T-cell (primary cell): ENCODE measurements at regions not wholly inside any gene's neighbourhood (a gene's known extent, or its start where the extent isn't known, plus 50 kb on each side); places are given as distances from the start of the nearest gene placed in this dataset.

Experiments
- ATAC-seq, 4 experiments: fragments of 200-7000 bp in 3 of 4; fragments of 150-1000 bp in 1 of 4; cut with Tn5 transposase; replicated peaks in 1 of 4; 1 replicate in 3 of 4; 2 replicates in 1 of 4; pipeline ENCODE4 v1.10.0; 2021; ENCODE audit warnings: moderate library complexity in 3 of 4, mild to moderate bottlenecking in 2 of 4, moderate number of reproducible peaks in 1 of 4
- CTCF ChIA-PET, 2 donors: fragments of 300-600 bp; sonication (Branson Sonifier 250); formaldehyde crosslinking; loops; one replicate each; lab custom pipeline; 2022; ENCODE audit warnings: antibody characterized with exemption in 2 of 2; lab: Charles Lee
- POLR2A ChIA-PET, 2 donors: fragments of 300-600 bp; sonication (Branson Sonifier 250); formaldehyde crosslinking; loops; one replicate each; lab custom pipeline; 2022; ENCODE audit warnings: antibody characterized with exemption in 2 of 2; lab: Charles Lee
- DNase-seq, 35 experiments: peaks; one replicate each; pipeline versions ENCODE4 v3.0.0 to v3.0.0-alpha.2; 2013 to 2023
- H3K27ac ChIP-seq: one replicate; pipeline ENCODE4 v1.5.1; 2013; ENCODE audit warnings: low read length
- H3K27me3 ChIP-seq, 2 experiments: replicated peaks in 1 of 2; 1 replicate in 1 of 2; 2 replicates in 1 of 2; pipeline versions ENCODE4 v1.6.1 to v1.7.0; 2013; ENCODE audit warnings: low read length in 1 of 2, mixed read lengths in 1 of 2; ENCODE audit not compliant: control insufficient read depth in 2 of 2, insufficient read depth in 2 of 2; ENCODE audit errors: extremely low read depth in 1 of 2
- H3K36me3 ChIP-seq, 2 donors: 1 replicate in 1 of 2; 2 replicates in 1 of 2; pipeline versions ENCODE4 v1.6.1 to v1.7.0; 2013; ENCODE audit warnings: low read length in 1 of 2; ENCODE audit not compliant: control insufficient read depth in 2 of 2, insufficient read depth in 1 of 2; ENCODE audit errors: extremely low read depth in 1 of 2
- H3K4me1 ChIP-seq, 2 experiments: 1 replicate in 1 of 2; 2 replicates in 1 of 2; pipeline versions ENCODE4 v1.6.1 to v1.7.0; 2013; ENCODE audit warnings: low read length in 2 of 2, mixed read lengths in 1 of 2; ENCODE audit not compliant: insufficient read depth in 2 of 2, control insufficient read depth in 1 of 2; ENCODE audit errors: extremely low read depth in 1 of 2
- H3K4me3 ChIP-seq, 2 donors: 1 replicate in 1 of 2; 2 replicates in 1 of 2; pipeline versions ENCODE4 v1.5.1 to v1.7.0; 2013; ENCODE audit warnings: mild to moderate bottlenecking in 2 of 2, low read length in 1 of 2, moderate library complexity in 1 of 2; ENCODE audit not compliant: control insufficient read depth in 1 of 2; ENCODE audit errors: extremely low read depth in 1 of 2
- H3K9me3 ChIP-seq: 2 replicates; pipeline ENCODE4 v1.7.0; 2013
- H3K27ac Mint-ChIP-seq, 2 donors: one replicate each; pipeline ENCODE4 v1.8.0; 2020 to 2021; ENCODE audit warnings: mild to moderate bottlenecking in 2 of 2, mixed read lengths in 2 of 2
- H3K27me3 Mint-ChIP-seq, 2 donors: one replicate each; pipeline ENCODE4 v1.8.0; 2021 to 2022; ENCODE audit warnings: mixed read lengths in 2 of 2
- H3K36me3 Mint-ChIP-seq: one replicate; pipeline ENCODE4 v1.8.0; 2021; ENCODE audit warnings: mixed read lengths
- H3K4me1 Mint-ChIP-seq, 3 donors: one replicate each; pipeline ENCODE4 v1.8.0; 2020 to 2022; ENCODE audit warnings: mixed read lengths in 3 of 3, mild to moderate bottlenecking in 1 of 3
- H3K4me3 Mint-ChIP-seq, 3 donors: one replicate each; pipeline ENCODE4 v1.8.0; 2020 to 2022; ENCODE audit warnings: mild to moderate bottlenecking in 3 of 3, mixed read lengths in 3 of 3, moderate library complexity in 3 of 3
- H3K9me3 Mint-ChIP-seq, 3 donors: one replicate each; pipeline ENCODE4 v1.8.0; 2020 to 2022; ENCODE audit warnings: mixed read lengths in 3 of 3
- WGBS: methylation state at CpG from one replicate; pipeline ENCODE4 v1.1.5; 2013; ENCODE audit warnings: missing lambda C conversion rate; ENCODE audit not compliant: insufficient coverage; 5-methylcytosine and 5-hydroxymethylcytosine counted together

- no peaks in the 10 kb centered on the region for H3K27me3 ChIP-seq
- DNase-seq = no peak
- ChIA-PET CTCF (no interaction called here), POLR2A (no interaction called here)
- 65% methylated on average over 4 of the region's 5 CpGs for WGBS
- no peak overlapping the region for H3K4me3 ChIP-seq
- H3K27ac ChIP-seq = no peak overlapping the region
- H3K36me3 ChIP-seq = no peaks in the 10 kb centered on the region
- H3K36me3 Mint-ChIP-seq = no peaks in the 10 kb centered on the region
- peaks cover 0 to under 1% of the 10 kb centered on the region in 2 donors for H3K27me3 Mint-ChIP-seq
- no peak overlapping the region for H3K27ac Mint-ChIP-seq
- H3K4me1 ChIP-seq = no peaks in the 10 kb centered on the region
- no peak overlapping the region for H3K4me3 Mint-ChIP-seq
- no peaks in the 10 kb centered on the region for H3K9me3 ChIP-seq
- H3K4me1 Mint-ChIP-seq = no peaks in the 10 kb centered on the region
- peaks cover 0 to 4% (median 0%) of the 10 kb centered on the region in 3 donors for H3K9me3 Mint-ChIP-seq
- ATAC-seq = no peak
Observed at GRCh38 chr6:104579310-104579863, 280.3 kb downstream of the HACE1 start.

- Mint-ChIP-seq H3K27me3 (no peaks in the 10 kb centered on the region), H3K4me3 (no peak overlapping the region), H3K4me1 (no peaks in the 10 kb centered on the region), H3K27ac (no peak overlapping the region), H3K36me3 (no peaks in the 10 kb centered on the region), H3K9me3 (no peaks in the 10 kb centered on the region)
- no peaks in the 10 kb centered on the region for H3K4me1 ChIP-seq
- peaks cover 0 to 3% of the 10 kb centered on the region in 2 experiments for H3K27me3 ChIP-seq
- H3K9me3 ChIP-seq = no peaks in the 10 kb centered on the region
- DNase-seq = no peak
- no peaks in the 10 kb centered on the region for H3K36me3 ChIP-seq
- CTCF ChIA-PET = no interaction called here
- no peak overlapping the region for H3K27ac ChIP-seq
- H3K4me3 ChIP-seq = no peak overlapping the region
- ATAC-seq = no peak
- POLR2A ChIA-PET = no interaction called here
Observed at GRCh38 chr6:104575536-104575935, 284.2 kb downstream of the HACE1 start.

- H3K4me3 ChIP-seq = no peak overlapping the region
- no peak for ATAC-seq
- CTCF ChIA-PET = no interaction called here
- no peaks in the 10 kb centered on the region for H3K36me3 ChIP-seq
- H3K4me1 ChIP-seq = no peaks in the 10 kb centered on the region
- peaks cover 0 to 3% of the 10 kb centered on the region in 2 experiments for H3K27me3 ChIP-seq
- H3K27ac ChIP-seq = no peak overlapping the region
- no peaks in the 10 kb centered on the region for H3K36me3 Mint-ChIP-seq
- no peaks in the 10 kb centered on the region for H3K27me3 Mint-ChIP-seq
- DNase-seq = no peak
- POLR2A ChIA-PET = interaction anchor here in 1 of 2 donors (0.5 kb wide), 1 partner anchor 201 kb away, joined by 10 read pairs; no protein-coding TSS in a partner anchor
- H3K4me1 Mint-ChIP-seq = no peaks in the 10 kb centered on the region
- H3K9me3 ChIP-seq = no peaks in the 10 kb centered on the region
- no peak overlapping the region for H3K4me3 Mint-ChIP-seq
- no peak overlapping the region for H3K27ac Mint-ChIP-seq
- no CpG with 5 or more reads among the region's 1 CpG for WGBS
- H3K9me3 Mint-ChIP-seq = no peaks in the 10 kb centered on the region
Observed at GRCh38 chr6:104574135-104574750, 285.5 kb downstream of the HACE1 start.

GRCh38 chr6:104573350-104573749, 286.4 kb downstream of the HACE1 start:
- Histone ChIP-seq H3K27me3 (peaks cover 0 to 3% of the 10 kb centered on the region in 2 experiments), H3K4me3 (no peak overlapping the region), H3K4me1 (no peaks in the 10 kb centered on the region), H3K9me3 (no peaks in the 10 kb centered on the region), H3K36me3 (no peaks in the 10 kb centered on the region), H3K27ac (no peak overlapping the region)
- H3K27me3 Mint-ChIP-seq = no peaks in the 10 kb centered on the region
- no peak for ATAC-seq
- H3K4me3 Mint-ChIP-seq = no peak overlapping the region
- CTCF ChIA-PET = no interaction called here
- no peaks in the 10 kb centered on the region for H3K9me3 Mint-ChIP-seq
- POLR2A ChIA-PET = no interaction called here
- 83% methylated on average over 1 of the region's 3 CpGs for WGBS
- H3K36me3 Mint-ChIP-seq = no peaks in the 10 kb centered on the region
- no peaks in the 10 kb centered on the region for H3K4me1 Mint-ChIP-seq
- H3K27ac Mint-ChIP-seq = no peak overlapping the region
- DNase-seq = no peak

GRCh38 chr6:104572901-104573300, 286.8 kb downstream of the HACE1 start:
- DNase-seq (no peak), ATAC-seq (no peak)
- Mint-ChIP-seq H3K36me3 (no peaks in the 10 kb centered on the region), H3K4me1 (no peaks in the 10 kb centered on the region), H3K4me3 (no peak overlapping the region), H3K27ac (no peak overlapping the region), H3K9me3 (no peaks in the 10 kb centered on the region), H3K27me3 (no peaks in the 10 kb centered on the region)
- ChIA-PET POLR2A (no interaction called here), CTCF (no interaction called here)
- H3K4me3 ChIP-seq = no peak overlapping the region
- peaks cover 0 to 3% of the 10 kb centered on the region in 2 experiments for H3K27me3 ChIP-seq
- no peaks in the 10 kb centered on the region for H3K36me3 ChIP-seq
- no peaks in the 10 kb centered on the region for H3K4me1 ChIP-seq
- no peaks in the 10 kb centered on the region for H3K9me3 ChIP-seq
- no CpG with 5 or more reads among the region's 4 CpGs for WGBS
- H3K27ac ChIP-seq = no peak overlapping the region

GRCh38 chr6:104566411-104566810, 293.3 kb downstream of the HACE1 start:
- Mint-ChIP-seq H3K4me3 (no peak overlapping the region), H3K9me3 (no peaks in the 10 kb centered on the region), H3K36me3 (no peaks in the 10 kb centered on the region), H3K27me3 (no peaks in the 10 kb centered on the region), H3K4me1 (no peaks in the 10 kb centered on the region), H3K27ac (no peak overlapping the region)
- no peak overlapping the region for H3K4me3 ChIP-seq
- no peaks in the 10 kb centered on the region for H3K36me3 ChIP-seq
- no peak overlapping the region for H3K27ac ChIP-seq
- H3K27me3 ChIP-seq = no peaks in the 10 kb centered on the region
- ChIA-PET POLR2A (no interaction called here), CTCF (no interaction called here)
- H3K9me3 ChIP-seq = no peaks in the 10 kb centered on the region
- no peak for ATAC-seq
- 72% methylated on average over 3 of the region's 3 CpGs for WGBS
- no peak for DNase-seq
- no peaks in the 10 kb centered on the region for H3K4me1 ChIP-seq
